NT2/D1 (cell line): ENCODE measurements at regions not wholly inside any gene's neighbourhood (a gene's known extent, or its start where the extent isn't known, plus 50 kb on each side); places are given as distances from the start of the nearest gene placed in this dataset.

Experiments
- YY1 ChIP-seq: IDR thresholded peaks from 2 replicates; pipeline ENCODE4 v1.6.1; 2011; ENCODE audit not compliant: insufficient read length, insufficient read depth
- ZNF274 ChIP-seq: IDR thresholded peaks from 2 replicates; pipeline ENCODE4 v1.6.1; 2011; ENCODE audit warnings: mild to moderate bottlenecking, low read depth, low read length

GRCh38 chr17:11023639-11024479, 186.0 kb upstream of the PIRT start:
- TF ChIP-seq YY1, result no peak
- no peak for TF ChIP-seq ZNF274
